ENCODE measurements at regions not wholly inside any gene's neighbourhood (a gene's known extent, or its start where the extent isn't known, plus 50 kb on each side); places are given as distances from the start of the nearest gene placed in this dataset.

DNA sequence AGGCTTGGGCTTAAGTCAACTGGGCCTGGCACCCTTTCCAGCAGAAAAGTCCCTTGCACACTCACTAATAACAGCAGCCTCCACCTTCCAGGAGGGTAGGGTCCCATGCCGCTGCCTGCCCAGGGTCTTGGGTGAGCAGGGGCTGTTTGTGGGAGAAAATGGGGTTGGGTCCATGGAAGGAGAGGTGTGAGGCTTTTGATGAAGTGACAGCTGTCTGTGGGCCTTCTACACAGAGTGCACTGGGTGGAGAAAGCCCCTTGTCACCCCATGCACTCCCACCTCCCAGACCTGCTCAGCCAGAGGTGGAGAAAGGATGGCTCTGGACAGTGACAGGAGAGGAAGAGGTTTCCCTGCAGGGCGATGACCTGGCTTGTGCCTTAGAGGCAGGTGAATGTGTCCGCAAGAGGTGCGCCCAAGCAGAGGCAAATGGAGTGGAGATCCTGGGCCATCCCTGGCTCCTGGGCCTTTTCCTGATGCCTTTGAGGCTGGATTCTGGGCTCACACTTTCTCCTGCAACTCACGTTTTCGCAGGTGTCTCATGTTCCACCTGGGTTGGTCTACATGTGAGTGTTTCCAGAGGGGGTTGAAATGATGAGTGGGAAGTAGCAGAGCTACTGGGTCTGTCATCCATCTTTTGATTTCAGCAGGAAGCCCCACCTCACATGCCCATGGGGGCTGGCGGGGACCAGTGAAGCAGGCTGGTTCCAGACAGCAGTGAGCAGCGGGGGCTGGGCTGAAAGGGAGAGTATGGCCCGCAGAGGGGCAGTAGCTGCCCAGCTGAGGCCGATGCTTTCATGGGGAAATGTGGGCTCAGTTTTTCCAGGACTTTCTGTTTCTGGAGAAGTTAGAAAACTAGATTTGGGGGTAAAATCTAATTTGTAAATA lies 85.2 kb upstream of the PRR23E start:
- no peak for DNase-seq (ENCODE audit: low spot score)

DNA sequence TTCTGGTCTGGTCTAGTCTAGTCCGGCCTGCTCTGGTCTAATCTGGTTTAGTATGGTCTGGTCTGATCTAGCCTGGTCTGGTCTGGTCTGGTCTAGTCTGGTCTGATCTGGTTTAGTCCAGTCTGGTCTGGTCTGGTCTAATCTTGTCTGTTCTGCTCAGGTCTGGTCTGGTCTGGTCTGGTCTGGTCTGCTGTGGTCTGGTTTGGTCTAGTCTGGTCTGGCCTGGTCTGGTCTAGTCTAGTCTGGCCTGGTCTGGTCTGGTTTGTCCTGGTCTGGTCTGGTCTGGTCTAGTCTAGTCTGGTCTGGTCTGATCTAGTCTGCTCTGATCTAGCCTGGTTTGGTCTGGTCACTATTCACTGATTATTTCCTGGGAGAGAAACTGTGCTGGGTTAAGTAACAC lies 84.1 kb upstream of the PRR23E start:
- no peak for DNase-seq (ENCODE audit: low spot score)

- no peak for DNase-seq (ENCODE audit: low spot score)
Measured at GRCh38 chr3:127110982-127111693, 81.8 kb upstream of the PRR23E start.

DNA sequence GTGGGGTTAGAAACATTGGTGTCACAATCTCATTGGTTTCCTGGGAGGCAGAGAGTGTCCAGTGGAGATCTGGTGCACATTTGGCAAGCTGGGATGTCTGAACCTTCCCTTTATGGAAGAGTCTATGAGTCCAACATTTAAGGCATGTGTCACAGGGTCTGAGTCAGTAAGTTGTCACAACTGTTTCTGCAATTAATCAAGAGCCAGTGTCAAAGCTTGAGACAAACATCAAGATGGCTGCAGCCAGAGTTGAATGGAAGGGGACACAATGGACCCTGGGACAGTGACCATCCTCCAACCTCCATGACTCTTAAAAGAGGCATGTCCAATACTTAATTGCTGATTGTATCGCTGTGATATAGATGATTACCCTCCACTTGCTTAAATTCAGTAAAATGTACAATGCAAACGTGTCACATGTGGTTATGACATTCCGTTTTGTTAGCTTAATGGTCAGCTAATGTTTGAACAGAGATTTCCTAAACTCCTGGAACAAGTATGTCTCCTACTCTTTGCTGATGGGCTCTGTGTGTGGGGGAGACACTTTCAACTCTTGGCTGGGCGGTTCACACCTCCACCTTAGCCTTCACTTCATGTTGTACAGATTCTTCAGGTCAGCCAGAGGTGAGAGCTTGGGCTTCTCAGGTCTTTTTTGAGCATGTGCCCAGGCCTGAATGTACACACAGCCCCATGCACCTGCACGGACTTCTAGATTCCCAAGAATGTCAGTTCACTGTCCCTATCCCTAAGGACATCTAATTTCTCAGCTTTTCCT lies 79.9 kb upstream of the PRR23E start:
- DNase-seq (ENCODE audit: low spot score): no peak

- DNase-seq (ENCODE audit: low spot score): no peak
Measured at GRCh38 chr3:127113571-127113891, 79.4 kb upstream of the PRR23E start.

DNA sequence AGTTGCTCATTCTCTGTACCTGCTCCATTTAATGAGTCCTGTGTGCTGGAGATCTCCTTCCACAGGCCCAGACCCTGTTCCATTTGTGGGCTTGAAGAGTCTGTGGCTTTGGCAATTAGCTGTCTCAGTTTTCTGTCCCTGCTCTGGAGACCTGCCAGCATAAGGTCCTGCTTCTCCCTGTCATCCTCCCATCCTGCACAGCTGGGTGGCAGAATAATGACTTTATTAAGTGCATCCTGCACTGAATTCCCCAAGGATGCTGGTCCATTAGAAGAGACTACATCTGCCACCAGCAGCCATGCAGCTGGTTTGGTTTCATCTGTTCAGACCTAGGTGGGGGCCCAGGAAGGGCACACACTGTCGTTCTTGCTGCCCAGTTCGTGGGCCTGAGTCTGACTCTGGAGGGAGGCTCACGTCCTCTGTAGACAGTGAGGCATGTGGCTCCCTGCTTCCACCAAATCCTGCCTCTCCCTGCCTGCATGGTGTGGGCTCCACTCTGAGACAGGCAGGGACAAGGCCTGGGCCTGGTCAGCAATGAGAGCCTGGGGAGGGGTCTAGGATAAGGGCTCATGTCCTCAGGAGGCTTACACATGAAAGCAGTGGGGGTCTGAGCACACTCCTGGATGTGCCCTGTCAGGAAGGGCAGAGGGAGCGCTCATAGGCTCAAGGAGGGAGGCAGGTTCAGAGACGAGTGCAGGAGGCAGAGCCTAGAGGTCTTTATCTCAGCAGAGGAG lies 78.4 kb upstream of the PRR23E start:
- DNase-seq (ENCODE audit: low spot score): no peak

- no peak for DNase-seq (ENCODE audit: low spot score)
Measured at GRCh38 chr3:127115691-127116351, 77.1 kb upstream of the PRR23E start.

DNA sequence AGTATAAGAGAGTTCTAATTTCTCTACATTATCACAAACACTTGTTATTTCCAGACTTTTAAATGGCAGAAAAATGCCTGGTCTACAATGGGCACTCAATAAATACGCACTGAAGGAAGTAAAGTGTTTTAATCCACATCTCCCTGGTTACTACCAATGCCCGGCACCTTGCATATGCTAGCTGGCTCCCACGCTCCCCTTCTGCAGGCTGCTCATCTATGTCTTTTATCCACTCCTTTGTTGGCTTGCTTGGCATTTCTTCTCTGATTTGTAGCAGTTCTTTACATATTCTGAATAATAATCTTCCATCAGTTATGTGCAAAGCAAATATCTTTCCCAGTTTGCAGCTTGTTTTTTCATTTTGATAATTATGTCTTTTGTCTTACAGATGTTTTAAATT lies 74.6 kb upstream of the PRR23E start:
- no peak for DNase-seq (ENCODE audit: low spot score)

GRCh38 chr3:127119693-127120464 lies 73.1 kb upstream of the PRR23E start:
- DNase-seq (ENCODE audit: low spot score): no peak

GRCh38 chr3:127120851-127121647 lies 71.9 kb upstream of the PRR23E start:
- no peak for DNase-seq (ENCODE audit: low spot score)

DNA sequence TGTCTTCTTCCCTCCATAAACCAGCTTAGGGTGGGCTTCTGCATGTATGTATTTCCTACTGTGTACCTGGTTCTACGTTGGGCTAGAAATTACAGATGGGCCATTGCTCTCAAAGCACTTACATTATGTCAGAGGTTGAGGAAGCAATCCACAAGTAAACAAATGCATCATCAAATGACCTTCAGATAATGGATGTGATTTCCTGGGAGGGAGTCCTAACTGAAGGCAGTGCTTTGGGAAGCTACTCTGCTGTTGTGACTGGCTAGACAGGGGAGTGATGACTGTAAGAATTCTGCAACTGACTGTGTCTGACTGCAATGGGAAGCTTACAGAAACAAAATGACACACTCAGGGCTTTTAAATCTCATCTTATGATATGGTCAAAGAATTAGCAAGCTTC lies 71.0 kb upstream of the PRR23E start:
- DNase-seq (ENCODE audit: low spot score): no peak

DNA sequence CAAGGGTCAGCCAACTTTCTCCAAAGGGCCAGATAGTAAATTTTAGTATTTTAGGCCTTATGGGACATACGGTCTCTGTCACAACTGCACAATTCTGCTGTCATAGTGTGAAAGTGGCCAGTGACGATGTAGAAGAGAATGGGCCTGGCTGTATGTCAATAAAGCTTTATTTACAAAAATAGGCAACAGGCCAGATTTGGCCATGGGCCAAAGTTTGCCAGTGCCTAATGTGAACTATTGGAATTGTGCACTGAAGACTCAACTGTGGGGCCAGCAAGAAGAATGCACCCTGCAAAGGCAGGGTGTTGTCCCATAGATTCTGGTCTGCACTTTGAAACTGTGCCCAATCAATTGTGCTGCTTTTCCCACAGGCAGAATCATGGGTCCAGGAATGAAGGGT lies 69.4 kb upstream of the PRR23E start:
- no peak for DNase-seq (ENCODE audit: low spot score)

GRCh38 chr3:127124120-127124519 lies 68.8 kb upstream of the PRR23E start:
- no peak for DNase-seq (ENCODE audit: low spot score)

GRCh38 chr3:127131424-127132170 lies 61.3 kb upstream of the PRR23E start:
- no peak for DNase-seq (ENCODE audit: low spot score)

- DNase-seq (ENCODE audit: low spot score): no peak
Measured at GRCh38 chr3:127132876-127133275, 60.1 kb upstream of the PRR23E start.

GRCh38 chr3:127133971-127134370 lies 59.0 kb upstream of the PRR23E start:
- no peak for DNase-seq (ENCODE audit: low spot score)

GRCh38 chr3:127134466-127134865 lies 58.5 kb upstream of the PRR23E start:
- no peak for DNase-seq (ENCODE audit: low spot score)

- DNase-seq (ENCODE audit: low spot score): no peak
Measured at GRCh38 chr3:127134887-127135240, 58.1 kb upstream of the PRR23E start.
